ENCODE measurements at regions not wholly inside any gene's neighbourhood (a gene's known extent, or its start where the extent isn't known, plus 50 kb on each side); places are given as distances from the start of the nearest gene placed in this dataset.
"Not testable (repeated sequence)": the region's sequence is repeated elsewhere in the genome, so short reads cannot be mapped to it uniquely, and the experiment has no call there.

- TF ChIP-seq FOXP2 (optimal IDR thresholded peaks at IDR 0.05; ENCODE audit: control extremely low read depth, extremely low read length, insufficient read depth) (no peak), EZH2 (IDR thresholded peaks at IDR 0.05) (no peak), POLR2AphosphoS5 (IDR thresholded peaks at IDR 0.05; ENCODE audit: borderline replicate concordance, low read depth, low read length) (no peak)
- Histone ChIP-seq H3K36me3 (ENCODE audit: insufficient read depth, low read length) (no peaks in the 10 kb centered on the region), H3K9ac (ENCODE audit: insufficient read length) (no peak overlapping the region), H3K4me3 (no peak overlapping the region), H3K9me3 (ENCODE audit: low read depth, low read length) (no peaks in the 10 kb centered on the region), H3K27ac (no peak overlapping the region)
- no peak for DNase-seq (ENCODE audit: low read depth, low spot score)
Observed at GRCh38 chr9:74066605-74067004, 430.5 kb upstream of the RORB start.

DNA sequence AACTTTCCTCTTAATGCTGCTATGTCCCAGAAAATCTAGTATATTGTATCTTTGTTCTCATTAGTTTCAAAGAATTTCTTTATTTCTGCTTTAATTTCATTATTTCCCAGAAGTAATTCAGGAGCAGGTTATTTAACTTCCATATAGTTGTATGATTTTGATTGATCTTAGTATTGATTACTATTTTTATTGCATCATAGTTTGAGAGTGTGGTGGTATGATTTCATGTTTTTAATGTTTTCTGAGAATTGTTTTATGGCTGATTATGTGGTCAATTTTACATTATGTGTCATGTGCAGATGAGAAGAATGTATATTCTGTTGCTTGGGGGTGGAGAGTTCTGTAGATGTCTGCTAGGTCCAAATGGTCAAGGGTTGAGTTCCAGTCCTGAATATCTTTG, 425.6 kb upstream of the RORB start:
- no peak overlapping the region for H3K9ac ChIP-seq (ENCODE audit: insufficient read length)
- DNase-seq (ENCODE audit: low read depth, low spot score) = no peak
- TF ChIP-seq POLR2AphosphoS5 (IDR thresholded peaks at IDR 0.05; ENCODE audit: borderline replicate concordance, low read depth, low read length) (no peak), FOXP2 (optimal IDR thresholded peaks at IDR 0.05; ENCODE audit: control extremely low read depth, extremely low read length, insufficient read depth) (no peak), EZH2 (IDR thresholded peaks at IDR 0.05) (no peak)
- no peak overlapping the region for H3K27ac ChIP-seq
- no peak overlapping the region for H3K4me3 ChIP-seq
- H3K9me3 ChIP-seq (ENCODE audit: low read depth, low read length) = no peaks in the 10 kb centered on the region
- no peaks in the 10 kb centered on the region for H3K36me3 ChIP-seq (ENCODE audit: insufficient read depth, low read length)

DNA sequence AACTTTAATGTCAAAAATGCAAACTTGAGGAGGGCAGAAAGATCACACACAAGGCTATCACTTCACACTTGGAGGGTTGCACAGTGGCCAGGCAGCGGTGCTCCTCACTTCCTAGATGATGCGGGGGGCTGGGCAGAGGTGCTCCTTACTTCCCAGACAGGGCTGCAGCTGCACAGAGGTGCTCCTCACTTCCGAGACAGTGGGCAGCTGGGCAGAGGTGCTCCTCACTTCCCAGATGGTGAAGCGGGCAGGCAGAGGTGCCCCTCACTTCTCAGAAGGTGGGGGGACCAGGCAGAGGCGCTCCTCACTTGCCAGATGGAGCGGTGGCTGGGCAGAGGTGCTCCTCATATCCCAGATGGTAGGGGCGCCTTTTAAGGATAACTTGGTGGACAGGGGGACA, 423.2 kb upstream of the RORB start:
- TF ChIP-seq POLR2AphosphoS5 (IDR thresholded peaks at IDR 0.05; ENCODE audit: borderline replicate concordance, low read depth, low read length) (no peak), FOXP2 (optimal IDR thresholded peaks at IDR 0.05; ENCODE audit: control extremely low read depth, extremely low read length, insufficient read depth) (no peak), EZH2 (IDR thresholded peaks at IDR 0.05) (no peak)
- Histone ChIP-seq H3K4me3 (no peak overlapping the region), H3K27ac (no peak overlapping the region), H3K36me3 (ENCODE audit: insufficient read depth, low read length) (no peaks in the 10 kb centered on the region), H3K9me3 (ENCODE audit: low read depth, low read length) (no peaks in the 10 kb centered on the region), H3K9ac (ENCODE audit: insufficient read length) (no peak overlapping the region)
- DNase-seq (ENCODE audit: low read depth, low spot score) = no peak

DNA sequence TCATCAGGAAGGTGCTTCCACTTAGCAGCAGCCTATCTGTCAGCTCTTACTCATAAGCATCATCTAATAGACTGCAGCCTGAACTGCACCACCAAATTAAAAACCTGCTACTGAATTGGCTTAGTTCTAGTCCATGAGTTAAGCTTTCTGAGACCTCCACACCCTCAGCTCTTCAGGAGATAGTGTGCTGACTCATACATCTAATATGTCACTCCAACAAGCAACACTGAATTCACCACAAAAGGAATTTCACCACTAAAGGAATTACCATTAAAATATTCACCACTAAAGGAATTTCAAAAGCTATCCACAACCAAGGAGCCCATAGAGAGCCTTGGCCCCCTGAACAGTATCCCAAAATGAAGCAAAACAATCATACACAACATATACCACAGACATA, 418.5 kb upstream of the RORB start:
- peak overlapping the region; percentile 5; the same call in 1 of the 2 replicates for H3K27ac ChIP-seq
- no peak for DNase-seq (ENCODE audit: low read depth, low spot score)
- H3K9me3 ChIP-seq (ENCODE audit: low read depth, low read length) = no peaks in the 10 kb centered on the region
- no peak overlapping the region for H3K9ac ChIP-seq (ENCODE audit: insufficient read length)
- H3K36me3 ChIP-seq (ENCODE audit: insufficient read depth, low read length) = no peaks in the 10 kb centered on the region
- H3K4me3 ChIP-seq = no peak overlapping the region
- TF ChIP-seq POLR2AphosphoS5 (IDR thresholded peaks at IDR 0.05; ENCODE audit: borderline replicate concordance, low read depth, low read length) (no peak), EZH2 (IDR thresholded peaks at IDR 0.05) (no peak), FOXP2 (optimal IDR thresholded peaks at IDR 0.05; ENCODE audit: control extremely low read depth, extremely low read length, insufficient read depth) (no peak)

GRCh38 chr9:74080652-74081051, 416.5 kb upstream of the RORB start:
- not testable (repeated sequence) for H3K27ac ChIP-seq; H3K36me3 ChIP-seq (ENCODE audit: insufficient read depth, low read length); H3K9ac ChIP-seq (ENCODE audit: insufficient read length); H3K4me3 ChIP-seq; DNase-seq (ENCODE audit: low read depth, low spot score); H3K9me3 ChIP-seq (ENCODE audit: low read depth, low read length)

GRCh38 chr9:74083681-74084433, 413.3 kb upstream of the RORB start:
- H3K36me3 ChIP-seq (ENCODE audit: insufficient read depth, low read length) = no peaks in the 10 kb centered on the region
- TF ChIP-seq FOXP2 (optimal IDR thresholded peaks at IDR 0.05; ENCODE audit: control extremely low read depth, extremely low read length, insufficient read depth) = no peak
- TF ChIP-seq POLR2AphosphoS5 (IDR thresholded peaks at IDR 0.05; ENCODE audit: borderline replicate concordance, low read depth, low read length) = no peak
- no peak for TF ChIP-seq EZH2 (IDR thresholded peaks at IDR 0.05)
- no peak overlapping the region for H3K9ac ChIP-seq (ENCODE audit: insufficient read length)
- no peak overlapping the region for H3K4me3 ChIP-seq
- H3K9me3 ChIP-seq (ENCODE audit: low read depth, low read length) = no peaks in the 10 kb centered on the region
- no peak overlapping the region for H3K27ac ChIP-seq
- DNase-seq (ENCODE audit: low read depth, low spot score) = no peak

GRCh38 chr9:74085384-74086037, 411.6 kb upstream of the RORB start:
- H3K9ac ChIP-seq (ENCODE audit: insufficient read length); H3K4me3 ChIP-seq; DNase-seq (ENCODE audit: low read depth, low spot score): not testable (repeated sequence)

DNA sequence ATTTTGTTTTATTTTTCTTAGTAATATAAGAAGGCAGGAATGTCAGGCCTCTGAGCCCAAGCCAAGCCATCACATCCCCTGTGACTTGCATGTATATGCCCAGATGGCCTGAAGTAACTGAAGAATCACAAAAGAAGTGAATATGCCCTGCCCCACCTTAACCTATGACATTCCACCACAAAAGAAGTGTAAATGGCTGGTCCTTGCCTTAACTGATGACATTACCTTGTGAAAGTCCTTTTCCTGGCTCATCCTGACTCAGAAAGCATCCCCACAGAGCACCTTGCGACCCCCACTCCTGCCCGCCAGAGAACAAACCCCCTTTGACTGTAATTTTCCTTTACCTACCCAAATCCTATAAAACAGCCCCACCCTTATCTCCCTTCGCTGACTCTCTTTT, 406.2 kb upstream of the RORB start:
- not testable (repeated sequence) for H3K36me3 ChIP-seq (ENCODE audit: insufficient read depth, low read length); H3K4me3 ChIP-seq; H3K9ac ChIP-seq (ENCODE audit: insufficient read length); H3K27ac ChIP-seq; DNase-seq (ENCODE audit: low read depth, low spot score); H3K9me3 ChIP-seq (ENCODE audit: low read depth, low read length)

More at GRCh38 chr9:74085384-74086037, 411.6 kb upstream of the RORB start:
- H3K27ac ChIP-seq; H3K36me3 ChIP-seq (ENCODE audit: insufficient read depth, low read length); H3K9me3 ChIP-seq (ENCODE audit: low read depth, low read length): not testable (repeated sequence)

- no peak for TF ChIP-seq EZH2 (IDR thresholded peaks at IDR 0.05)
- DNase-seq (ENCODE audit: low read depth, low spot score) = no peak
- Histone ChIP-seq H3K4me3 (no peak overlapping the region), H3K36me3 (ENCODE audit: insufficient read depth, low read length) (no peaks in the 10 kb centered on the region), H3K27ac (no peak overlapping the region), H3K9ac (ENCODE audit: insufficient read length) (no peak overlapping the region), H3K9me3 (ENCODE audit: low read depth, low read length) (no peaks in the 10 kb centered on the region)
Observed at GRCh38 chr9:74092491-74092834, 404.7 kb upstream of the RORB start.

DNA sequence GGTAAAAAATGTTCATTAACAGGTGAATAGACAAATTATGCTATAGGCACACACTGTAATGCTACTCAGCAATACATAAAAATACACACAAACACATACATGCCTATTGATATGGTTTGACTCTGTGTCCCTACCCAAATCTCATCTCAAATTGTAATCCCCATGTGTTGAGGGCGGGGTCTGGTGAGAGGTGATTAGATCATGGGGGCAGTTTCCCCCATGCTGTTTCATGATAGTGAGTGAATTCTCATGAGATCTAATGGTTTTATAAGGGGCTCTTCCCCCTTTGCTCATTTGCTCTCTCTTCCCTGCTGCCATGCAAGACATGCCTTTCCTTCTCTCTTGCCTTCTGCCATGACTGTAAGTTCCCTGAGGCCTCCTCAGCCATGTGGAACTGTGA, 403.1 kb upstream of the RORB start:
- not testable (repeated sequence) for DNase-seq (ENCODE audit: low read depth, low spot score); H3K27ac ChIP-seq

More for the DNA sequence above, 403.1 kb upstream of the RORB start:
- not testable (repeated sequence) for H3K9ac ChIP-seq (ENCODE audit: insufficient read length); H3K4me3 ChIP-seq; H3K9me3 ChIP-seq (ENCODE audit: low read depth, low read length); H3K36me3 ChIP-seq (ENCODE audit: insufficient read depth, low read length)
